ENCODE measurements at regions not wholly inside any gene's neighbourhood (a gene's known extent, or its start where the extent isn't known, plus 50 kb on each side); places are given as distances from the start of the nearest gene placed in this dataset.
"Not testable (repeated sequence)": the region's sequence is repeated elsewhere in the genome, so short reads cannot be mapped to it uniquely, and the experiment has no call there.

DNA sequence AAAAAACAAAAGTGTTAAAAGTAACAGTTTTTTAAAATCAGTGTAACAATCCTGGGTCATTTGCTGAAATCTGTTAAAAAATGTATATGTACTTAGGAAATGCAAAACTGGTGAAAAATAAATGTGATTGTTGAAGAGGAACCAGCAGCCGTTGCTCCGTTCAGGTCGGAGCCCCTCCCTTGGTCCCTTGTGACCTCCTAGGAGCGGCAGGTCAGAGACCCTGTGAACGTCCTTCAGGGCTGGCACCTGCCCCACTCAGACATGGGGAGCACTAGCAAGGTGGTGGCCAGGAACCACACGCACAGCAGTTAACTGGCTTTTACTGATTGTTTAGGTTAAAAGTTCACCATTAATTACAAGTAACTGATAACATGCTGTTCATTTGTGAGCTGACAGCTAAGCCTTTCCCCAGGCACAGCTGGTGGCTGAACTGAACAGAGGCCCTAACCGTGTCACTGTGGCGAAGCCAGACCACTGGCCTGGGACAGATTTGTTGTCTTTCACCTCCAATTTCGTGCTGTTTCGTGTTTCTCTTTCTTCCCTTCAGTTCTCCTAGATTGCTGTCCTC is 159.2 kb upstream of the ALKAL2 start:
- no peak for DNase-seq (ENCODE audit: low read depth)

DNA sequence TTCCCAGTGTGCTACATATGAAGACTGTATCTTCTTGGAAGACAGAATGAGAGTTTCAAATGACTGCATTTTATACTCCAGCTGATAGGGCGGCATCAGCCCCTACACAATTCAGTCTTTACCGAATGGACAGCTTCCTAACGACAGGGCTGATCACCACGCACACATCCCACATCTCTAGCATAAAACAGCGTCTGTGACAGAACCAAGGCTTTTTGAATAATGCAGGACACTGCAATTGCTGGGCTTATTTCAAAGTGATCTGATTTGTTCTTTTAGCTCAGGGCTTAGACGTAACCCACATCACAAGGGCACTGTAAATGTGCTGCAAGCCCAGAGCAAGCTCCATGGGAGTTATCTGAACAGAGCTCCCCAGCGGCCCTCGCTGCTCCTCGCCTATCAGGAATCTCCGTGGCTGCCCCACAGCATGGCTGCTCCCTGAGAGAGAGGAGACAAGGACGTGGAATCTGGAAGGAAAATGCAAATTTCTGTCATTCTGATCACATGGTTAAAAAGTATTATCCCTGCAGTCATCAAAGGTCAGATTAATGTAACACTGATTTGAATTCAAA is 158.5 kb upstream of the ALKAL2 start:
- DNase-seq (ENCODE audit: low read depth): no peak

GRCh38 chr2:445896-446295 is 158.0 kb upstream of the ALKAL2 start:
- DNase-seq (ENCODE audit: low read depth): no peak

- no peak for DNase-seq (ENCODE audit: low read depth)
Measured at GRCh38 chr2:444937-445884, 157.3 kb upstream of the ALKAL2 start.

DNA sequence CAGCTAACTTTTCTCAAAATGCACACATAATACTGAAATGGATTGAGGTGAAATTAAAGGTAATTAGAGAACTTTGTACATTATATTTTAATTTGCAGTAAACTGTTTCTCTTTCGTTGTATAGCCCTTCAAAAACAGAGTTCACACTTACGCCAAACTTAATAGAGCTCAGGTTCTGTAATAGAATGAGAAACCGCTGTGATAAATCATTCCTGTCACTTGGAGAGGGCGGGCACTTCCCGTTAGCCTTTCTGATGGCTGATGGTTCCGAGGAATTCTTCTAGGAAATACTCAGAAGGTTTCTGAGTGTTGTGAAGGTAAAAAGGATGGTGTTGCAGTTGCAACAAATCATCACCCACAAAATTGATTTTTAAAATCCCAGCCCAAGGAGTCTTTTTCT is 155.8 kb upstream of the ALKAL2 start:
- DNase-seq (ENCODE audit: low read depth): no peak

DNA sequence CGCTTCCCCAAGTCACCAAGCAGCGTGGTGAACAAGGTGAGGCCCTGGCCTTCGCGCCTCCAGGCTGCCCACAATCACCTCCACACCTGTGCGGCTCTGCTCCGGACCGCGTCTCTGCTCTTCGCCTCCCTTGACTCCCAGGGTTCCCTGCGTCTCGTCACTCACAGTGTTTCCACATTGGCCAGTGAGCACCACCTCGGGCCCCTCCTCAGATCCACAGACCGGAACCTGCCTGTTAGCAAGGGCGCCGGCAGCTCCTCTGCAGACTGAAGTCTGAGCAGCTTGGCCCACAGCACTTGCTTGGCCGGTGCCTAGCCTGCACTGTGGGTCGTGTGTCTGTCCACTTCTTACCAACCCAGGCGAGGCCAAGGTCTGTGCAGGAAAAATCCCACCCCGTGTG is 155.3 kb upstream of the ALKAL2 start:
- DNase-seq (ENCODE audit: low read depth): no peak

DNA sequence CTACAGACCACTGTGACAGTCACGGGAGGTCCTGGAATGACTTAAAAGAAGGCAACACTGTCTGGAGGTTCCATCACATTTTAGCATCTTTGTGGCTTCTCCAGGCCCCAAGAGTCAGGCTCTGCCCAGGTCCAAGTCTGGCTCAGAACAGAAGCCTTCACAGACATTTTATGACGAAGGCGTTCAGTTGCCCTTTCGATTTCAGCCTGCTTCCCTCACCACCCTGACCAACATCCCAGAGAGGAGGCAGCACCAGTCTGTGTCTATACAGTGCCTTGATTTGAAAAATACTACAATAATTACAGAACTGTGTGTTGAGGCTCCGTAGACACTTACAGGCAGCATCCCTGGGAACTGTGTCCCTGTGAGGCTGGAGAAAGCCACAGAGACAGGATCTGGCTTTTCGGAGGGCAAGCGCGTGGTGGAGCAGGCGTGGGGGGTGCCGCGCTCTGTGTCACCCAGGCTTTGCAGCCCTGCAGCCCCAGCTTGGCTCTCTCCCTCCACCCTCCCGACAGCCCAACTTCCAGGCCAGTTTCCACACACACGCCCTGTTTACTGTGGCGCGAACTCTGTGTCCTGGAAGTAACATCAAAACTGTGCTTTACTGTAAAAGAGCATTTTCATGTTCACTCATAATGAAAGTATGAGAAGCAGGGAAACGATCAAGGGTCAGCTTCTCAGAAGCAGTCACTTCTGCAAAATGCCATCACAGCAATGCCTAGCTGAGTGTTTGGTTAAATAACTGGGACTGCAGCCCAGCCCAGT is 153.5 kb upstream of the ALKAL2 start:
- no peak for DNase-seq (ENCODE audit: low read depth)

GRCh38 chr2:440403-440740 is 152.5 kb upstream of the ALKAL2 start:
- DNase-seq (ENCODE audit: low read depth): no peak

DNA sequence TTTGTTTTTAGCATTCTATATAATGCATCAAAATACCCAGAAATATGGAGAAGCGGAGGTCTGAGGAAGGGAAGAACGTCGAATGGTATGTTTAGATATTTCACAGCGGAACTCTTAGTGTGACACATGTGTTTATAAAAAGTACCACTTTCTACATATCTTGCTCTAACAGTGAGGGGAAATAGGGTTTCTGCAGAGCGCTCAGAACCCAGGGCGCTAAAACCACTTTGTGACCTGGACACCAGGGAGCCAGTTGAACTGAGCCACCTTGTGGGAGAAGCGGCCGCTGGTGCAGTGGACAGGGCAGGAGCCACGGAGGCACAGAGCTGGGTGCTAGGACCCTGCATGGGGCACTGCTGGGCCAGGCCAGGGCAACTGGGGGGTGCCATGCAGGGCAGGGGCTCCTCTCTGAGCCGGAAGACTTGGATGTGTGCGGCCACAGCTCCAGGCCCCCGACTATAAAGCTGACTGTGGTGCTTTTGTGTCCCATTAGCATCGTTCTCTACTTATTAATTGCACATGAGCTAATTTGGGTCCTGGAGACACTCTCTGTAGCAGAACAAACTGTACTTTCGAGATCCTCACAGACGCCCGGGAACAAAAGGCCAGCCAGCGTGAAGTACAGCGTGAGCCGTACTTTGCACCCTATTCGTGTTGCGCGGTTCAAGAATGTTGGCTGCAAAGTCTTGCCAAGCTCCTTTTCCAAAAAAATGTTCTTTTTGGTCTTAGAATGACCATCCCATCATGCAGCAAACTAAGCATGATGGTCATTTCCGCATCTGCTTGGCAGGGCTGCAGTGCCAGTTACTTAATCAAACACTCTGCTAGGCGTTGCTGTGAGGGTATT is 151.9 kb upstream of the ALKAL2 start:
- DNase-seq (ENCODE audit: low read depth): no peak

DNA sequence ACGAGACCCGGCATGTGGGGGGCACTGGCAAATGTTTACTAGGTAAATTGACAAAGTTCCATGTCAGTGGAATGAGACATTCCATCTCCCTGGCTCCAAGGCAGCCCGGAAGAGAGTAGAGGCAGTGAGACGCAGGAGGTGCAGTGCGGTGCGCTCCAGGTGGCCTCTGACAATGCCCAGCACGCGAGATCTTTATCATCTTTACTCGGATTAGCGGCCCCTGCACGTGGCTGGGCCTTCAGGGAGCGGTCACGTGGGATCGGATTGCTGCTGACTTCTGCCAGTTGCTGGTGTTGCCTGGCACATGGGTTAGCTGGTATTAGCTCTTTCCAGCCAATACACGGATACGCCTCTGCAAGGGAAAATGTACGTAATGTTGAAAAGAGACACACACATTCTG is 151.2 kb upstream of the ALKAL2 start:
- DNase-seq (ENCODE audit: low read depth): no peak

DNA sequence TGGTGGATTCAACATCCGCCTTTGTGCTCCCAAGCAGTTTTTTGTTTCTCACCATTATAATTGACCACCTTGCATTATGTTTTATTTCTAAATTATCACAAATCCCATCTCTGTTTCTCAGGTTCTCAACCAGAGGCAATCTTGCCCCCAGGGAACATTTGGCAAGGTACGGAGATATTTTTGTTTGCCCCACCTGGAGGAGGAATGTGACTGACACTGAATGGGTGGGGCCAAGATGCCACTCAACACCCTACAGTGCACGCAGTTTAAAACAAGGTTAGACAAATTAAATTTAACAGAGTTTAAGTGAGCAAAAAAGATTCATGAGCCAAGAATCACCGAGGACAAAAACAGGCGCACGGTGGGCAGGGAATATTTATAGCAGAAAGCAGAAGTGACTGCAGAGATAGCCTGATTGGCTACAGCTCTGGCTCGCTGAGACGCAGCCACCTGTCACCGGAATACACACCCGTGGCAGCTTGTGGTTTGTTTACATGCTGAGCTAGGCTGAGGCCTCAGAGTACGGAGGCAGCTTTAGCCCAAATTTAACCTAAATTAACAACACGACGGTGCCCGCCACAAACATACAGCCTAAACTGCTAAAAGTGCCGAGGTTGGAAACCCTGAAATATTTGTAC is 150.0 kb upstream of the ALKAL2 start:
- DNase-seq (ENCODE audit: low read depth): no peak

GRCh38 chr2:437180-437579 is 149.3 kb upstream of the ALKAL2 start:
- DNase-seq (ENCODE audit: low read depth): no peak

DNA sequence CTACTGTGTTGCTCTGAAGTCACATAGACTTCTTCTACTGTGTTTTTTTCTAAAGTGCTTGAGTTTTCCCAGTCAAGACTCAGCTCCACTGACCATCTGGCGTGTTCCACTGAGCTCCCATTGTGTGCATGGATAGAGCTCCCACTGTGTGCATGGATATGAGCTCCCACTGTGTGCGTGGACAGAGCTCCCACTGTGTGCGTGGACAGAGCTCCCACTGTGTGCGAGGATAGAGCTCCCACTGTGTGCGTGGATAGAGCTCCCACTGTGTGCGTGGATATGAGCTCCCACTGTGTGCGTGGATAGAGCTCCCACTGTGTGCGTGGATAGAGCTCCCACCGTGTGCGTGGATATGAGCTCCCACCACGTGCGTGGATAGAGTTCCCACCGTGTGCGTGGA is 148.3 kb upstream of the ALKAL2 start:
- no peak for DNase-seq (ENCODE audit: low read depth)

- DNase-seq (ENCODE audit: low read depth): no peak
Measured at GRCh38 chr2:434625-435024, 146.7 kb upstream of the ALKAL2 start.

GRCh38 chr2:433216-433615 is 145.3 kb upstream of the ALKAL2 start:
- DNase-seq (ENCODE audit: low read depth): no peak

DNA sequence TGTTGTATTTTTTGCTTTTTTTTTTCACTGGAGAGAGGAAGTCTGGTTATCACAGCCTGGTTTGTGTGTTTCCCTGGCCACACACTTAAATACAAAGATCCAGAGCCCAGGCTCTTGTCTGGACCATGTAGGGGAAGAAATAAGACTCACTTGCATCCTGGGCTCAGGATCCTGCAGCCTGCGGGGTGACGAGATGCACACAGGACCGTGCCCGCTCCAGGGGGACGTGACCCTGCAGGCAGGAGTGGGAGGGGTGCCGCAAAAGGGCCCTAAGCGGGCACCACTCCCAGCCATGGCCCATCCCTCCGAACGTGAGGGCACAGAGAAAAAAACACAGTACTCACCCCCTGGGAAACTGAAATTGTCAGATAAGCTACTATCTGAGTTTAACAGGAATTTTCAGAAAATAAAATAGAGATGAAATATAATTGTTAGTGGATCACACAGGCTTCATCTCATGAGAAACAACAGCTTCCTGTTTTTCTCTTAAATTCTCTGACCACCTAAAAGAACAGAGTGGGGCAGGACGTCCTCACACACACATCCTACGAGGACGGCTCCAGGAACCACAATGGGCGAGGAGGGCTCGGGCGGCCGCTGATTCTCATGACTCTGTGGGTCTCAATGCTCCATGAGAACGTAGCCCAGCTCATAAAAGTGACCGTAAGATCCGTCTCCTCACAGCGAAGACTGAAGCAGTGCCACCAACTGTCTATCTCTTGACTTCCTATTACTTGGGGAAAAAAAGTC is 142.6 kb upstream of the ALKAL2 start:
- no peak for DNase-seq (ENCODE audit: low read depth)

GRCh38 chr2:429575-430254 is 141.8 kb upstream of the ALKAL2 start:
- DNase-seq (ENCODE audit: low read depth): no peak

- DNase-seq (ENCODE audit: low read depth): no peak
Measured at GRCh38 chr2:429142-429541, 141.3 kb upstream of the ALKAL2 start.

DNA sequence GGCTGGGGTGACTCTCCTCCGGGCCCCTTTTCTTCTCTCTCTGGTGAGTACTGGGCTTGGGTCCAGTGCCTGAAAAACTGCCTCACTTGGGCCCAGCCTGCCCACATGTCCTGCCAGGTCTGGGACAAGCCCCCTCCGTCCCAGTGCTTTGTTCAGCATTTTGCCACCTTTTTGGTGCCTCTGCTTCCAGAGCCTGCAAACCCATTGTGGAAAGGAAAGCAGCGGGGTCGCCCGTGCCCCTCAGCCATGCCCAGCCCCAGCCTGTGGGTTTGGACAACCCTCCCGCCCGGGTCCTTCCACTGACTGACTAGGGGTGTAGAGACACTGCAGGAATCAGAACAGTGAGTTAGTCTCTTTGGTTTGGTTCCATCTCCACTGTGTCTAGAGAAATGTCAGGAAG is 140.7 kb upstream of the ALKAL2 start:
- DNase-seq (ENCODE audit: low read depth): no peak

GRCh38 chr2:426696-427095 is 138.8 kb upstream of the ALKAL2 start:
- not testable (repeated sequence) for DNase-seq (ENCODE audit: low read depth)

All from stimulated activated CD8-positive, alpha-beta memory T cell treated with anti-CD3 and anti-CD28 coated beads, Interleukin-7, amount 100 ng/mL, for 24 hours (primary cell).